ENCODE measurements at regions not wholly inside any gene's neighbourhood (a gene's known extent, or its start where the extent isn't known, plus 50 kb on each side); places are given as distances from the start of the nearest gene placed in this dataset.

- DNase-seq, result no peak
Measured at GRCh38 chr11:8740129-8740528, 57.5 kb downstream of the RPL27A start.

- no peak for DNase-seq
Measured at GRCh38 chr11:8744423-8744822, 61.8 kb downstream of the RPL27A start.

- DNase-seq, result no peak
Measured at GRCh38 chr11:8745431-8746253, 63.0 kb downstream of the RPL27A start.

- DNase-seq, result no peak
Measured at GRCh38 chr11:8746331-8746974, 63.9 kb downstream of the RPL27A start.

- DNase-seq, result no peak
Measured at GRCh38 chr11:8747173-8747572, 64.6 kb downstream of the RPL27A start.

GRCh38 chr11:8748317-8748716, 65.7 kb downstream of the RPL27A start:
- DNase-seq, result no peak

- DNase-seq, result no peak
Measured at GRCh38 chr11:8749202-8749601, 66.6 kb downstream of the RPL27A start.

GRCh38 chr11:8754241-8754640, 71.6 kb downstream of the RPL27A start:
- no peak for DNase-seq

GRCh38 chr11:8756201-8756600, 73.6 kb downstream of the RPL27A start:
- no peak for DNase-seq

- DNase-seq, result no peak
Measured at GRCh38 chr11:8757047-8757446, 74.5 kb downstream of the RPL27A start.

GRCh38 chr11:8757533-8757932, 74.9 kb downstream of the RPL27A start:
- no peak for DNase-seq

- no peak for DNase-seq
Measured at GRCh38 chr11:8758619-8759169, 76.1 kb downstream of the RPL27A start.

GRCh38 chr11:8759634-8760033, 77.0 kb downstream of the RPL27A start:
- no peak for DNase-seq

GRCh38 chr11:8760896-8761295, 78.3 kb downstream of the RPL27A start:
- DNase-seq, result no peak

GRCh38 chr11:8763070-8763685, 80.6 kb downstream of the RPL27A start:
- DNase-seq, result no peak

- DNase-seq, result no peak
Measured at GRCh38 chr11:8765294-8765693, 82.7 kb downstream of the RPL27A start.

GRCh38 chr11:8766043-8766987, 83.7 kb downstream of the RPL27A start:
- no peak for DNase-seq

- DNase-seq, result no peak
Measured at GRCh38 chr11:8766988-8767374, 84.4 kb downstream of the RPL27A start.

- no peak for DNase-seq
Measured at GRCh38 chr11:8767466-8768142, 85.0 kb downstream of the RPL27A start.

GRCh38 chr11:8768625-8769333, 86.2 kb downstream of the RPL27A start:
- no peak for DNase-seq
